Stomach smooth muscle (tissue), 2 donors: ENCODE measurements at regions not wholly inside any gene's neighbourhood (a gene's known extent, or its start where the extent isn't known, plus 50 kb on each side); places are given as distances from the start of the nearest gene placed in this dataset.

Experiments
- H3K27ac ChIP-seq: one replicate; pipeline ENCODE4 v1.7.0; 2013; ENCODE audit warnings: mild to moderate bottlenecking, low read length, inconsistent platforms
- H3K27me3 ChIP-seq, 2 donors: one replicate each; pipeline ENCODE4 v1.7.0; 2013; ENCODE audit warnings: low read length in 2 of 2; ENCODE audit not compliant: insufficient read depth in 2 of 2, control insufficient read depth in 1 of 2
- H3K36me3 ChIP-seq, 2 donors: one replicate each; pipeline ENCODE4 v1.7.0; 2013; ENCODE audit warnings: low read length in 2 of 2; ENCODE audit not compliant: control insufficient read depth in 2 of 2, insufficient read depth in 2 of 2
- H3K4me1 ChIP-seq: one replicate; pipeline ENCODE4 v1.7.0; 2013; ENCODE audit warnings: low read length; ENCODE audit not compliant: control insufficient read depth, insufficient read depth
- H3K4me3 ChIP-seq, 2 donors: one replicate each; pipeline ENCODE4 v1.7.0; 2013; ENCODE audit warnings: low read length in 2 of 2
- H3K9ac ChIP-seq, 2 donors: one replicate each; pipeline ENCODE4 v1.7.0; 2013; ENCODE audit warnings: low read length in 2 of 2, mild to moderate bottlenecking in 1 of 2
- H3K9me3 ChIP-seq, 2 donors: one replicate each; pipeline ENCODE4 v1.7.0; 2013; ENCODE audit warnings: low read length in 2 of 2; ENCODE audit not compliant: control insufficient read depth in 2 of 2
- donor health status: healthy.
- donor health status: Pancreatic carcinoma.

DNA sequence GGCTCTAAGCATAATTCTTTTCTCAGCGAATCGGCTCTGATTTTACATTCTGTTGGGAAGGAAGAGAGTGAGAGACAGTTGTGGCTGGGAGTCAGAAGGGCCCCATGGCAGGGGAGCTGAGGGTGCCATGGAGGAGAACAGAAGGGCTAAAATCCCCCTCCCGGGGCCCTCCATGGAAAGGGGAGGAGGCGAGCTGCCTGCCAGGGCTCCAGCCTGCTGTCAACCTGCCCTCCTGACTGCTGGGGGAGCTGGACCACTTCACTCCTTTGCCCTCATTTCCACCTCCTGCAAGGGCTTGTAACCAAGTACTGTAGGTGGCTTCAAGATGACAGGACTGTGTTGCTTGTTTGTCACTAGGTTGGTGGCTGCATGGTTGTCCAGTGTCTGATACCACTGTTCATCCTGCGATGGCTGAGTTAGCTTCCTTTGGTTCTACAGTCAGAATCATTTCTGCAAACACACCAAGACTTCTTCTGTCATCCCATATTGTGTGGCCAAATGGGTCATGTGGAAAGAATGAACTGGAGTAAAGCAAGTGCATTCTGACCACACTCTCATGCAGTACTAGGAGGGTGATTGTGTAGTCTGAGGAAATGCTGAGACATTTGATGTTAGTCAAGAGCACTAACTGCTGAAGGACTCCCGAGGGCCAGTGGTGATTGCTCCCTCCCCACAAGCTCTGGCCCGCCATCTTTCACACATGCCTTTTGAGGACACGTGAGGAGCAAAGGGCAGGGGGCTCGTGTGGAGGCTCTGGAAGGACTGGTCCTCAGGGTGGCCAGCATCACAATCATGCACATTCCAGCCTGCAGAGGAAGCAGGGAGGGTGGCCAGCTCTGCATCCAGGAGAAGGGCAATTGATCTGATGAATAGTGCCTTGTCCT lies 307.2 kb downstream of the GADD45G start:
- Histone ChIP-seq H3K27me3 (no peaks in the 10 kb centered on the region), H3K4me1 (no peaks in the 10 kb centered on the region), H3K9me3 (no peaks in the 10 kb centered on the region), H3K4me3 (no peak overlapping the region), H3K36me3 (no peaks in the 10 kb centered on the region), H3K27ac (no peak overlapping the region), H3K9ac (no peak overlapping the region)

DNA sequence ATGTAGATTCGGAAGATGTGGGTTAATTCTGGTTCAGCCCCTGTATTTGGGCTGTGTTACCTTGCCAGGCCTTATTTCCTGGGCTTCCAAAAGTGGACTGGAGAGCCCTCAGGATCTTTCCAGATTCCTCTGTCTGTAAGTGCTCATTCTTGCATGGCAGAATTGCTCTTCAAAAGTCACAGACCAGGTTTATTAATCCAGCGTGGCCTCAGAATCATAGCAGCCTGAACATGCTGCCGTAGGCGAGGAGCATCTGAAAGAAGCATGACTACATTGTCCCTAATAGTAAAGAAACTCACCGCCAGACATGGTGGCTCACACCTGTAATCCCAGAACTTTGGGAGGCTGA lies 307.8 kb downstream of the GADD45G start:
- no peak overlapping the region for H3K4me3 ChIP-seq
- no peak overlapping the region for H3K27ac ChIP-seq

DNA sequence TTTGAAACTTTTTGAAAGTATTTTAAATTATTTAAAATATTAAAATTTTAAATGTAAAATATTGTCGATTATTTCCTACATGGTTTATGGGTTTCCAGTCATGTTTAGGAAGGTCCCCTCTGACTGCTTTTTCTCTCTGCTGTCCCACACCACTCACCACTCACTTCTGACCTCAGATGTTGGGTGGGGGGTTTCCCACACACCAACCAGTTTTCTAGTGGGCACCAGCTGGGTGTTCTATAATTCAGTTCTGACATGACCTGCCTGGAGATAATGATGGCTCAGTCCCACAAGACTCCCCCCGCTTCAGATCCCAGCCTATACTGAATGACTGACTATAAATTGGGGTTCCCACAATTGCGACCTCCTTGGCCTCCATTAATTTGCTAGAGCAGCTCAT lies 310.4 kb downstream of the GADD45G start:
- no peak overlapping the region for H3K27ac ChIP-seq
- H3K9ac ChIP-seq: no peak overlapping the region
- H3K9me3 ChIP-seq: no peaks in the 10 kb centered on the region
- H3K4me1 ChIP-seq: no peaks in the 10 kb centered on the region
- H3K27me3 ChIP-seq: no peaks in the 10 kb centered on the region
- H3K36me3 ChIP-seq: no peaks in the 10 kb centered on the region
- H3K4me3 ChIP-seq: no peak overlapping the region

More for the DNA sequence above, 307.8 kb downstream of the GADD45G start:
- H3K4me1 ChIP-seq: no peaks in the 10 kb centered on the region
- H3K36me3 ChIP-seq: no peaks in the 10 kb centered on the region
- no peak overlapping the region for H3K9ac ChIP-seq
- H3K9me3 ChIP-seq: no peaks in the 10 kb centered on the region
- H3K27me3 ChIP-seq: no peaks in the 10 kb centered on the region

DNA sequence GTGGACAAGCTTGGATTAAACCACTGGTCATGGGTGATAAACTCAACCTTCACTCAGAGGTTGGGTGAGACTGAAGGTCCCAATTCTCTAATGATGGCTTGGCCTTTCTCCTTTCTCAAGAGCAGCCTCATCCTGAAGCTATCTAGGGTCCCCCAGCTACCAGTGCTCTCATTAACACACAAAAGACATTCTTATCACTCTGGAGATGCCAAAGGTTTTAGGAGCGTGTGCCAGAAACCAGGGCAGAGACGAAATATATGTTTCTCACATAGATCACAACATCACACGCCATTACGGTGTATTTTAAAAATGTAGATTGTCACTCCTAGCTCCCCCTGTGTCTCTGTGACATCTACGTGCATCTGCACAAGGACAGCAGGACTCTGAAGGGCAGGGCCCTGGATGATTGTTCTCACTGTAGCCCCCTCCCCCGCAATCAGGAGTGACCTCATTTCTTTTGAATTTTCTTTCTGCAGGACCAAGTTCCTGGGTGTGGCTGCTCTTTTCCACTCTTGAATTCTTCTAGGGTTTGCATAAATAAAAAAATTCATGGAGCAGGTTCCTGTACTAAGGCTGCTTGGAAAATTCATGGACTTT lies 311.3 kb downstream of the GADD45G start:
- Histone ChIP-seq H3K36me3 (no peaks in the 10 kb centered on the region), H3K27me3 (no peaks in the 10 kb centered on the region), H3K9ac (no peak overlapping the region), H3K4me3 (no peak overlapping the region), H3K9me3 (no peaks in the 10 kb centered on the region), H3K27ac (no peak overlapping the region), H3K4me1 (no peaks in the 10 kb centered on the region)

DNA sequence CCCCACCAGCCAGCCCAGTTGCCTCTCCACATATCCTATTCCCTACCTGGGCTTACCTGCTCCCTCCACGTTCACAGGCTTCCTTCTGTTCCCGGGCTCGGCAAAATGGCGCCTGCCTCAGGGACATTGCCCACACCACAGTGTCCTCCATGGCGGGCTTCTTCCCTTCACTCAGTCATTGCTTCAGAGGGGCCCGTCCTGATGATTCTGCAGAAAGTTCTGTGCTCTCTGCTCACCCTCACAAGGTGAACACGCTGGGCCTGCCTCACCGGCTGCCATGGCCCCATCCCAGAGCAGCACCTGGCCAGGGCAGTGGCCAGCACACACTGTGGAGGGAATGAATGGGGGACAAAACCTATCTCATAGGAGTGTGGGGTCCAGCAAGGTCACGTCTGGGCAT lies 313.0 kb downstream of the GADD45G start:
- Histone ChIP-seq H3K9me3 (no peaks in the 10 kb centered on the region), H3K27ac (no peak overlapping the region), H3K36me3 (no peaks in the 10 kb centered on the region), H3K4me3 (no peak overlapping the region), H3K9ac (no peak overlapping the region), H3K27me3 (no peaks in the 10 kb centered on the region), H3K4me1 (no peaks in the 10 kb centered on the region)

DNA sequence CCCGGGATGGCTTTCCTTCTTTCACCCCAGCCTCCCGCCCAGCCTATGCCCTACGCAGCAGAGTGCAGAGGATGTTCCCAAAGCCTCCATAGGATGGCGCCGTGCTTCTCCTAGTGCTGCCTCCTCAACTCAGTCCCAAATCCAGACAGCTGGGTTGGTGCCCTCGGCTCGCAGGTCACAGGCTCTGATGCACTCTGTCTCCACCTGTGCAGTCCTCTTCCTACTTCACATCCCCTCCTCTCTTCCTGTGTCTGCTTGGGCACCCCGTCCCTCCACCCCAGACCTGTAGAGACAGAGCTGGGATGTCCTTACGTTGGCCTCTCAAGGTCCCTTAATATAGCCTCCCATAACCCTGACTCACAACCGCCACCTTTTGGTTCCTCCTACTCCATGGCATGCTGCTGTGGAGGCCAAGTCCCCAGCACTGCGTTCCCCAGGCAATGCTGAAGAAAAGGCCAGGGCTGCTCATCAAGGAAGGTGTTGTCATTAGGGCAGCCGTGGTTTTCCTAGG lies 314.4 kb downstream of the GADD45G start:
- no peak overlapping the region for H3K9ac ChIP-seq
- H3K4me1 ChIP-seq: no peaks in the 10 kb centered on the region
- no peak overlapping the region for H3K4me3 ChIP-seq
- no peaks in the 10 kb centered on the region for H3K27me3 ChIP-seq
- no peak overlapping the region for H3K27ac ChIP-seq
- H3K36me3 ChIP-seq: no peaks in the 10 kb centered on the region
- H3K9me3 ChIP-seq: no peaks in the 10 kb centered on the region

DNA sequence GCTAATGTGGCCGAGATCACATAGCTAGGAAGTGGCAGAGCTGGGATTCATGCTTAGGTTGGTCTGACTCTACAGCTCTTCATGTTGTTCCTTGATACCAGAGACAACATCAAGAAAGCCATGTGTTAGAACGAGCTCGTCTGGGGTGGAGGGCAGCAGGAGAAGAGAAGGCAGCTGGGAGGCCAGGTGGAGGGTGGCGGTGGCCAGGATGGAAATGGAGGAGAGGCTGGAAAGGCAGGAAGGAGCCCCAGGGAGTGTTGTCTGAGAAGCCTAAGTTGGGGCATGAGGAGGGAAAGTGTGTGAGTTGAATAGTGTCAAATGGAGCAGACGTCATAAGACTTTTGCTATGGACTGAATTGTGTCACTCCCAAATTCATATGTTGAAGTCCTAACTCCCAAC lies 315.3 kb downstream of the GADD45G start:
- Histone ChIP-seq H3K9ac (no peak overlapping the region), H3K27ac (no peak overlapping the region), H3K36me3 (no peaks in the 10 kb centered on the region), H3K4me3 (no peak overlapping the region), H3K4me1 (no peaks in the 10 kb centered on the region), H3K9me3 (no peaks in the 10 kb centered on the region), H3K27me3 (no peaks in the 10 kb centered on the region)

DNA sequence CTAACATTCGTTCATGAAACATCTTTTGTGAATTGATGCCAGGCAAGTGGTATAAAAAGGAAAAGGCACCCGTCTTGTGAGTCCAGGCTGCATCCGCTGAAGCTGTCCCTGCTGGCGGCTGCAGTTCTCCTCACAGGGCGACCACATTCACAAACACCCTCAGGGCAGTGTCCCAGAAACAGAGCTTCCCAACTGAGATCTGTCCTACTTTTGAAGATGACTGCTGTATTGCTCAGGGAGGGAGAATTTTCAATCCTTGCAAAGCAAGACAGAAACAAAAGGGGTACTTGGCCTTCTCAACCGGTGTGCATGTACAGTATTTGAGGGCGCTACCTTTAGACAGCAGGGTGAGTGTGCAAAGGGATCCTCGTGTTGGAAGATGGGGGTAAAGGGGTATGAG lies 316.1 kb downstream of the GADD45G start:
- Histone ChIP-seq H3K27me3 (no peaks in the 10 kb centered on the region), H3K9ac (no peak overlapping the region), H3K4me1 (no peaks in the 10 kb centered on the region), H3K36me3 (no peaks in the 10 kb centered on the region), H3K27ac (no peak overlapping the region), H3K4me3 (no peak overlapping the region), H3K9me3 (no peaks in the 10 kb centered on the region)

DNA sequence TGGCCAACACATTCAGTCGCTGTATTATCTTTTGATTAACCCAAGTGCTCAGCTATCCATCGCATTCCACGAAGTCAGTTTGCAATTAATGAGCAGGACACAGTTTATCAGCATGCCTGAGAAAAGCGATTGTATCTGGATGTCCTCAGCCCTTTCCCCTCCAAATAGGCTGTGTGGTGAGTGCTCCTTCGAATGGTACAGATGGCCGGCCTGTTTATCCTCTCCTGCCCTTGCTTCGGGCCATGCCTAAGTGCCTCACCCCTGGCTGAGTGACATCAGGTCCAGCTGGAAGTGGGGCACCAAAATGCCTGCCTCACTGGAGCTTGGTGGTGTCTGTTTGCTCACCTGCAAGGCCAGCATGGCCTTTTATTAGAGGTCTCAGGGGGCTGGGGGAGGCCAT lies 317.3 kb downstream of the GADD45G start:
- no peak overlapping the region for H3K27ac ChIP-seq
- no peak overlapping the region for H3K4me3 ChIP-seq
- H3K9ac ChIP-seq: no peak overlapping the region
- no peaks in the 10 kb centered on the region for H3K27me3 ChIP-seq
- H3K36me3 ChIP-seq: no peaks in the 10 kb centered on the region
- H3K4me1 ChIP-seq: peaks cover 10% of the 10 kb centered on the region
- H3K9me3 ChIP-seq: no peaks in the 10 kb centered on the region

DNA sequence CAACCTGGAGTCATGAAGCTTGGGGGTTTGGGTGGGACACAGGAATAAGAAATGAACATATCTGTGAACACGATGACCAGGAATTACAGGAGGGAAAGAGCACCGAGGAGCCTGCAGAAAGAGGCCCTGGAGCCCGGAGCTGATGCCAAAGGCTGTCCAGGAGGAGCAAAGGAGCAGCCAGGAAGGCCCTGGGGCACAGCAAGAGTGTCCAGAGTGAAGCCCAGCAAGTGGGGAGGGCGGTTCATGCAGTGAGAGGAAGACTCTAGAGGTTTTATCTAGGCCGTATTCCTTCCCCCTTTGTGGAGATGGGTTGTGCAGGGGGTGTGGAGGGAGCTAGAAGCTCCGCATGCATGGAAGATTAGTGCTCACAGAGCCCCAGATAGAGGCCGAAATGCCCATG lies 318.4 kb downstream of the GADD45G start:
- Histone ChIP-seq H3K4me3 (no peak overlapping the region), H3K4me1 (peaks cover 16% of the 10 kb centered on the region), H3K27me3 (no peaks in the 10 kb centered on the region), H3K27ac (no peak overlapping the region), H3K9me3 (no peaks in the 10 kb centered on the region), H3K9ac (no peak overlapping the region), H3K36me3 (no peaks in the 10 kb centered on the region)

DNA sequence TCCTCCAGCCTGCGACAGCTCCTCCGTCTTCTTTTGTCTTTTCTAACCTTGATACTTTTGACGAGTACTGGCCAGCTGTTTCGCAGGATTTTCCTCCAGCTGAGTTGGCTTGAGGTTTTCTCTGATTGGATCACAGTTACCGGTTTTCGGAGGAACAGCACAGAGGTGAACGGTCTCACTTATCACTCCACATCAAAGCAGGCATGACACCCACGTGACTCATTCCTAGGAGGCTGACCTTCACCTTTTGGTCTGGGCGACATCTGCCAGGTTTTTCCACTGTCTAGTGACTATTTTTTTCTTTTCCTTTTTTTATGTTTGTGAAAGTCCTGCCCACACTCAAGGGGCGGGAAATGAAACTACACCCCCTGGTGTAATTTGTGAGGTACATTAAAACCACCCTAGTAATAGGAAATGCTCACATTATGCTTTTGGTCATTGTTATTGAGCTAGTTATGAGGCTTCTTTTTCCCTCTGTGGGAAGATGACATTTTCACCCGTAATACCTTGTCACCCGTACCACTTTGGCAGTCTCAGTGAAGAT lies 319.2 kb downstream of the GADD45G start:
- Histone ChIP-seq H3K9ac (no peak overlapping the region), H3K4me1 (peaks cover 16% of the 10 kb centered on the region)

More for the DNA sequence above, 319.2 kb downstream of the GADD45G start:
- H3K27ac ChIP-seq: no peak overlapping the region
- H3K4me3 ChIP-seq: no peak overlapping the region
- no peaks in the 10 kb centered on the region for H3K9me3 ChIP-seq
- no peaks in the 10 kb centered on the region for H3K36me3 ChIP-seq
- H3K27me3 ChIP-seq: no peaks in the 10 kb centered on the region
